Sigmoid colon (tissue), 6 donors: ENCODE measurements at regions not wholly inside any gene's neighbourhood (a gene's known extent, or its start where the extent isn't known, plus 50 kb on each side); places are given as distances from the start of the nearest gene placed in this dataset.

ENCODE experiments used
- DNase-seq: peaks from one replicate; pipeline ENCODE4 v3.0.0-alpha.2; 2019
- H3K27ac ChIP-seq, 4 donors: fragments of 200-600 bp; sonication (generic); one replicate each; pipeline ENCODE4 v1.5.1; 2016 to 2019; ENCODE audit warnings: mild to moderate bottlenecking in 1 of 4
- H3K27me3 ChIP-seq, 3 donors: fragments of 200-600 bp; sonication (generic); one replicate each; pipeline ENCODE4 v1.5.1; 2019; ENCODE audit warnings: mild to moderate bottlenecking in 1 of 3
- H3K36me3 ChIP-seq, 4 donors: fragments of 200-600 bp; sonication (generic); one replicate each; pipeline ENCODE4 v1.5.1; 2016 to 2019
- H3K4me1 ChIP-seq, 4 donors: fragments of 200-600 bp; sonication (generic); one replicate each; pipeline ENCODE4 v1.5.1; 2017 to 2019
- H3K4me3 ChIP-seq, 4 donors: fragments of 200-600 bp; sonication (generic); one replicate each; pipeline ENCODE4 v1.5.1; 2017 to 2019; ENCODE audit warnings: mild to moderate bottlenecking in 2 of 4, moderate library complexity in 1 of 4
- H3K9me3 ChIP-seq, 4 donors: fragments of 200-600 bp in 3 of 4; sonication (generic) in 3 of 4; one replicate each; pipeline versions ENCODE4 v1.5.1 to v1.6.1; 2013 to 2019
- EP300 ChIP-seq, 4 donors: sonication (generic); formaldehyde crosslinking; IDR thresholded peaks; one replicate each; pipeline ENCODE4 v1.6.1; 2017; ENCODE audit warnings: antibody characterized with exemption in 4 of 4
- POLR2A ChIP-seq, 2 donors: fragments of 450-650 bp; IDR thresholded peaks; one replicate each; pipeline ENCODE4 v1.6.1; 2016; ENCODE audit warnings: antibody characterized with exemption in 2 of 2, mild to moderate bottlenecking in 2 of 2, moderate library complexity in 2 of 2
- POLR2AphosphoS5 ChIP-seq, 4 donors: sonication (generic); formaldehyde crosslinking; IDR thresholded peaks; one replicate each; pipeline ENCODE4 v1.6.1; 2017; ENCODE audit warnings: antibody characterized with exemption in 4 of 4
- WGBS, 2 donors: extraction: QIAGEN DNeasy Blood & Tissue Kit; methylation state at CpG; one replicate each; pipeline ENCODE4 v1.1.7; 2013; 5-methylcytosine and 5-hydroxymethylcytosine counted together
- intact Hi-C: fragments of 100-400 bp; cut with DNase I; formaldehyde crosslinking; loops from one replicate; pipeline ENCODE4 v1.15.1; 2023
- TF ChIP-seq, protein P1 (sequence below), 4 experiments: fragments of 450-650 bp in 3 of 4; fragments of 200-600 bp in 1 of 4; IDR thresholded peaks; one replicate each; pipeline ENCODE4 v1.5.1; 2016 to 2019; ENCODE audit warnings: antibody characterized with exemption in 4 of 4, mild to moderate bottlenecking in 3 of 4, moderate library complexity in 2 of 4
- donor health status: healthy with polysubstance abuse.
- donor health status: healthy.

GRCh38 chr3:110470310-110470709 lies 601.3 kb upstream of the NECTIN3 start:
- Histone ChIP-seq H3K4me3 (no peak overlapping the region), H3K4me1 (no peaks in the 10 kb centered on the region), H3K27ac (no peak overlapping the region), H3K36me3 (no peaks in the 10 kb centered on the region), H3K27me3 (no peaks in the 10 kb centered on the region), H3K9me3 (no peaks in the 10 kb centered on the region)
- TF ChIP-seq POLR2A (IDR thresholded peaks at IDR 0.05) (no peak), POLR2AphosphoS5 (IDR thresholded peaks at IDR 0.05) (no peak), EP300 (IDR thresholded peaks at IDR 0.05) (no peak)
- TF ChIP-seq, protein P1, sequence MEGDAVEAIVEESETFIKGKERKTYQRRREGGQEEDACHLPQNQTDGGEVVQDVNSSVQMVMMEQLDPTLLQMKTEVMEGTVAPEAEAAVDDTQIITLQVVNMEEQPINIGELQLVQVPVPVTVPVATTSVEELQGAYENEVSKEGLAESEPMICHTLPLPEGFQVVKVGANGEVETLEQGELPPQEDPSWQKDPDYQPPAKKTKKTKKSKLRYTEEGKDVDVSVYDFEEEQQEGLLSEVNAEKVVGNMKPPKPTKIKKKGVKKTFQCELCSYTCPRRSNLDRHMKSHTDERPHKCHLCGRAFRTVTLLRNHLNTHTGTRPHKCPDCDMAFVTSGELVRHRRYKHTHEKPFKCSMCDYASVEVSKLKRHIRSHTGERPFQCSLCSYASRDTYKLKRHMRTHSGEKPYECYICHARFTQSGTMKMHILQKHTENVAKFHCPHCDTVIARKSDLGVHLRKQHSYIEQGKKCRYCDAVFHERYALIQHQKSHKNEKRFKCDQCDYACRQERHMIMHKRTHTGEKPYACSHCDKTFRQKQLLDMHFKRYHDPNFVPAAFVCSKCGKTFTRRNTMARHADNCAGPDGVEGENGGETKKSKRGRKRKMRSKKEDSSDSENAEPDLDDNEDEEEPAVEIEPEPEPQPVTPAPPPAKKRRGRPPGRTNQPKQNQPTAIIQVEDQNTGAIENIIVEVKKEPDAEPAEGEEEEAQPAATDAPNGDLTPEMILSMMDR (IDR thresholded peaks at IDR 0.05): no peak
- no peak for DNase-seq
- intact Hi-C loops: no loop called here
- 62 to 63% methylated on average over 3 of the region's 3 CpGs for WGBS, 2 donors

DNA sequence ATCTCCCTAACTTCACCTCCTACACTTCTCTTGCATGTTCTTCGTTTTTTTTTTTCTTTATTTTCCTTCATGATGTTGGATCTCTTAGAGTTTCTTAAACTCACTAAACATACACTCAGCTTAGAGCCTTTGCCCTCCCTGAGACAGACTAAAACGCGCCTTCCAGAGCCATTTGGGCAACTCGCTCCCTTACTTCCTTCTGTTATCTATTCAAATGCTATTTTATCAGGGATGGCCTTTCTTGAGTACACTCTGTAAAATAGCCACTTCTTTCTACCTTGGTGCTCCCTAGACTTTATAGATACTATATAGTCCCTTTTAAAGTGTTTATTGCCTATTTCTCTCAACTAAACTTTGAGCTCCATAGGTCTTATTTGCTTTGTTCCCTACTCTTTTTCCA lies 598.2 kb upstream of the NECTIN3 start:
- no peak for TF ChIP-seq POLR2AphosphoS5 (IDR thresholded peaks at IDR 0.05)
- TF ChIP-seq, protein P1 (IDR thresholded peaks at IDR 0.05): no peak
- no peak for TF ChIP-seq EP300 (IDR thresholded peaks at IDR 0.05)
- no peak for TF ChIP-seq POLR2A (IDR thresholded peaks at IDR 0.05)
- no peaks in the 10 kb centered on the region for H3K4me1 ChIP-seq
- intact Hi-C loops: no loop called here
- no peak for DNase-seq
- no peaks in the 10 kb centered on the region for H3K9me3 ChIP-seq
- no peak overlapping the region for H3K4me3 ChIP-seq
- no peak overlapping the region for H3K27ac ChIP-seq
- 16 to 68% methylated on average over 4 of the region's 4 CpGs for WGBS, 2 donors
- H3K27me3 ChIP-seq: no peaks in the 10 kb centered on the region
- no peaks in the 10 kb centered on the region for H3K36me3 ChIP-seq

DNA sequence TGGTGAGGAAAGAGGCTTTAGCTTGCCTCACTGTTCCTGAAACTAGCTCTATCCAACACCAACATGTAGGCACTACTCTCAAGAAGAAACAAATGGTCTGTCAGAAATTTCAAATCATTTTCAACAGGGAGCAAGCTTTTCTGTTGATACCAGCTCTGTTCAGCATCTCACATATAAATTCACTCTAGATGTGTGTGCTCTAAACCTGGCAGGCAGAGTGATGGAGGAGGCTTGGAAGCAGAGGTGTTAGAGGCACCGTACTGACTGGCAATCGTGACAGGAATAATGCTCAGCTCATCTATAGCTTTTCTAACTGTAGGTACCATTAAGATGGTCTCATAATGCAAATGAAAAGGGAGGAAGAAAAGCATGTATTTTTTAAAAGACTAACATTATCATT lies 597.2 kb upstream of the NECTIN3 start:
- Histone ChIP-seq H3K27me3 (no peaks in the 10 kb centered on the region), H3K9me3 (no peaks in the 10 kb centered on the region), H3K36me3 (no peaks in the 10 kb centered on the region), H3K4me1 (no peaks in the 10 kb centered on the region), H3K27ac (no peak overlapping the region), H3K4me3 (no peak overlapping the region)
- no peak for DNase-seq
- no peak for TF ChIP-seq POLR2A (IDR thresholded peaks at IDR 0.05)
- no peak for TF ChIP-seq EP300 (IDR thresholded peaks at IDR 0.05)
- TF ChIP-seq POLR2AphosphoS5 (IDR thresholded peaks at IDR 0.05): no peak
- TF ChIP-seq, protein P1 (IDR thresholded peaks at IDR 0.05): no peak
- 76 to 83% methylated on average over 2 of the region's 2 CpGs for WGBS, 2 donors
- intact Hi-C loops: no loop called here

GRCh38 chr3:110478377-110479054 lies 593.1 kb upstream of the NECTIN3 start:
- intact Hi-C loops: no loop called here
- no peaks in the 10 kb centered on the region for H3K36me3 ChIP-seq
- H3K4me1 ChIP-seq: no peaks in the 10 kb centered on the region
- H3K9me3 ChIP-seq: peaks cover 0 to under 1% (median 0%) of the 10 kb centered on the region in 4 donors
- TF ChIP-seq, protein P1 (IDR thresholded peaks at IDR 0.05): no peak
- TF ChIP-seq EP300 (IDR thresholded peaks at IDR 0.05): no peak
- no peak for TF ChIP-seq POLR2A (IDR thresholded peaks at IDR 0.05)
- no peak for TF ChIP-seq POLR2AphosphoS5 (IDR thresholded peaks at IDR 0.05)
- H3K27me3 ChIP-seq: no peaks in the 10 kb centered on the region
- no peak for DNase-seq
- H3K4me3 ChIP-seq: no peak overlapping the region
- 85 to 93% methylated on average over 4 of the region's 4 CpGs for WGBS, 2 donors
- no peak overlapping the region for H3K27ac ChIP-seq

DNA sequence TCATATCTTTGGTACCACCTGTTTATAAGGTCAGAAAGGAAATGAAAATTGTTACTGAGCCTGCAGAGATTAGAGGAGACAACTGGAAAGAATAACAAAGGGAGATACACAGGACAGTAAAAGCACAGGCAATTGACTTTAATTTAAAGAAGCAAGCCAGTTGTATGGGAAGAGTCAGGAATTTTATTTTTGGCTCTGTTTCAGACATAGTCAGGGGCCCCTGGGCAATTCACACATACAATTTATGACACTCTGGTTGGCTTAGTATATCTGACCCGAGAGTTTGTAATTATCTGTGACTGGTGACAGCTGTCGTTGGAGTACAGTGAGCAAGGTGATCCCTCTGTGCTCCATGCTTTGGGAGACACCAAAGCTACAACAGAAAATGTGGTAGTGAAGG lies 591.9 kb upstream of the NECTIN3 start:
- Histone ChIP-seq H3K27me3 (no peaks in the 10 kb centered on the region), H3K36me3 (no peaks in the 10 kb centered on the region), H3K4me3 (no peak overlapping the region), H3K9me3 (peaks cover 0 to 2% (median 0%) of the 10 kb centered on the region in 4 donors), H3K4me1 (no peaks in the 10 kb centered on the region), H3K27ac (no peak overlapping the region)
- no peak for DNase-seq
- intact Hi-C loops: no loop called here
- TF ChIP-seq EP300 (IDR thresholded peaks at IDR 0.05): no peak
- TF ChIP-seq POLR2A (IDR thresholded peaks at IDR 0.05): no peak
- no peak for TF ChIP-seq POLR2AphosphoS5 (IDR thresholded peaks at IDR 0.05)
- TF ChIP-seq, protein P1 (IDR thresholded peaks at IDR 0.05): no peak
- WGBS, 2 donors: 15 to 60% methylated on average over 2 of the region's 2 CpGs
